D341Med (cell line): ENCODE measurements at regions not wholly inside any gene's neighbourhood (a gene's known extent, or its start where the extent isn't known, plus 50 kb on each side); places are given as distances from the start of the nearest gene placed in this dataset.
"Not testable (repeated sequence)": the region's sequence is repeated elsewhere in the genome, so short reads cannot be mapped to it uniquely, and the experiment has no call there.

Experiments
- DNase-seq: peaks from one replicate; pipeline ENCODE4 v3.0.0; 2012; ENCODE audit warnings: low spot score

- no peak for DNase-seq
Observed at GRCh38 chrX:122565952-122566351, 618.1 kb upstream of the GRIA3 start.

- no peak for DNase-seq
Observed at GRCh38 chrX:122566401-122566800, 617.7 kb upstream of the GRIA3 start.

GRCh38 chrX:122567911-122568310 lies 616.2 kb upstream of the GRIA3 start:
- no peak for DNase-seq

- DNase-seq = no peak
Observed at GRCh38 chrX:122572461-122572860, 611.6 kb upstream of the GRIA3 start.

- no peak for DNase-seq
Observed at GRCh38 chrX:122579036-122579435, 605.0 kb upstream of the GRIA3 start.

- DNase-seq = no peak
Observed at GRCh38 chrX:122579526-122579925, 604.6 kb upstream of the GRIA3 start.

- DNase-seq = no peak
Observed at GRCh38 chrX:122582280-122582974, 601.7 kb upstream of the GRIA3 start.

- no peak for DNase-seq
Observed at GRCh38 chrX:122582975-122583305, 601.1 kb upstream of the GRIA3 start.

GRCh38 chrX:122583551-122583950 lies 600.5 kb upstream of the GRIA3 start:
- no peak for DNase-seq

GRCh38 chrX:122584981-122585380 lies 599.1 kb upstream of the GRIA3 start:
- no peak for DNase-seq

GRCh38 chrX:122586831-122587230 lies 597.2 kb upstream of the GRIA3 start:
- no peak for DNase-seq

GRCh38 chrX:122591546-122591945 lies 592.5 kb upstream of the GRIA3 start:
- DNase-seq = no peak

GRCh38 chrX:122596998-122597397 lies 587.1 kb upstream of the GRIA3 start:
- no peak for DNase-seq

- DNase-seq = no peak
Observed at GRCh38 chrX:122622795-122623194, 561.3 kb upstream of the GRIA3 start.

GRCh38 chrX:122625239-122625638 lies 558.8 kb upstream of the GRIA3 start:
- DNase-seq = no peak

GRCh38 chrX:122625821-122626220 lies 558.3 kb upstream of the GRIA3 start:
- DNase-seq = no peak

GRCh38 chrX:122626871-122627270 lies 557.2 kb upstream of the GRIA3 start:
- DNase-seq = no peak

- no peak for DNase-seq
Observed at GRCh38 chrX:122641136-122641535, 542.9 kb upstream of the GRIA3 start.

- DNase-seq = no peak
Observed at GRCh38 chrX:122641826-122642225, 542.3 kb upstream of the GRIA3 start.

GRCh38 chrX:122655256-122655655 lies 528.8 kb upstream of the GRIA3 start:
- not testable (repeated sequence) for DNase-seq

- no peak for DNase-seq
Observed at GRCh38 chrX:122666601-122667000, 517.5 kb upstream of the GRIA3 start.

- no peak for DNase-seq
Observed at GRCh38 chrX:122667667-122668066, 516.4 kb upstream of the GRIA3 start.

GRCh38 chrX:122703762-122704161 lies 480.3 kb upstream of the GRIA3 start:
- no peak for DNase-seq

- no peak for DNase-seq
Observed at GRCh38 chrX:122739770-122740169, 444.3 kb upstream of the GRIA3 start.

GRCh38 chrX:122770581-122770980 lies 413.5 kb upstream of the GRIA3 start:
- DNase-seq = no peak
